ENCODE measurements at regions not wholly inside any gene's neighbourhood (a gene's known extent, or its start where the extent isn't known, plus 50 kb on each side); places are given as distances from the start of the nearest gene placed in this dataset.

DNA sequence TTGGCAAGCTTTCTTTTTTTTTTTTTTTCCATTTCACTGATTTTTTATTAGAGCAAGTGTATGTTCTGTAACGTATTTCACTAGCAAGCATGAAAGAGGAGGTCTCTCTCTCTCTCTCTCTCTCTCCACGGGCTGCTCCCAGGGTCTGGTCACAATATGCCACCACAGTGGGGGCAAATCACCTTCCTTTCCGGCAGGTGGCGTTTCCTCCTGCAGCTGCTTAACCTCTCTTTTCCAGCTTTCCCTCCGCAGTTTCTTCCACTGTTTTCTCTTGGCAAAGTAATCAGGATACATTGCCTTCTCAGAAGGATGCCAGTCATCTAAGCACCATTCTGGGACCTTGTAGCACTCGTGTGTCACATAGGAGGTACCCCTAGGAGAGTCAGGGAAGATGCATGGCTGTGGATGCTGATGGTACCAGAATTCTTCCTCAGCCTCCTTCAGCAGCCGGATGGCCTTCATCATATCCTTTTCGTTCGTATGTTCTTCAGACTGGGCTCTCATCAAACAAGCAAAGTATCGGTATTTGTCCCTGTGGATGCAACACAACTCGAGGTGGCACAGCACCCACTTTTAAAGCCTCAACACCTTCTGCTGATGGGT is 197.3 kb upstream of the PODXL start:
- TF ChIP-seq, protein P1, sequence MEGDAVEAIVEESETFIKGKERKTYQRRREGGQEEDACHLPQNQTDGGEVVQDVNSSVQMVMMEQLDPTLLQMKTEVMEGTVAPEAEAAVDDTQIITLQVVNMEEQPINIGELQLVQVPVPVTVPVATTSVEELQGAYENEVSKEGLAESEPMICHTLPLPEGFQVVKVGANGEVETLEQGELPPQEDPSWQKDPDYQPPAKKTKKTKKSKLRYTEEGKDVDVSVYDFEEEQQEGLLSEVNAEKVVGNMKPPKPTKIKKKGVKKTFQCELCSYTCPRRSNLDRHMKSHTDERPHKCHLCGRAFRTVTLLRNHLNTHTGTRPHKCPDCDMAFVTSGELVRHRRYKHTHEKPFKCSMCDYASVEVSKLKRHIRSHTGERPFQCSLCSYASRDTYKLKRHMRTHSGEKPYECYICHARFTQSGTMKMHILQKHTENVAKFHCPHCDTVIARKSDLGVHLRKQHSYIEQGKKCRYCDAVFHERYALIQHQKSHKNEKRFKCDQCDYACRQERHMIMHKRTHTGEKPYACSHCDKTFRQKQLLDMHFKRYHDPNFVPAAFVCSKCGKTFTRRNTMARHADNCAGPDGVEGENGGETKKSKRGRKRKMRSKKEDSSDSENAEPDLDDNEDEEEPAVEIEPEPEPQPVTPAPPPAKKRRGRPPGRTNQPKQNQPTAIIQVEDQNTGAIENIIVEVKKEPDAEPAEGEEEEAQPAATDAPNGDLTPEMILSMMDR (IDR thresholded peaks at IDR 0.05), result no peak
- TF ChIP-seq EZH2 (IDR thresholded peaks at IDR 0.05; ENCODE audit: borderline replicate concordance, insufficient read depth, low read depth, low read length, poor library complexity, severe bottlenecking), result no peak
- Mint-ChIP-seq H3K27ac (no peak overlapping the region), H3K4me3 (no peak overlapping the region), H3K9me3 (ENCODE audit: insufficient read depth) (no peaks in the 10 kb centered on the region), H3K4me1 (no peaks in the 10 kb centered on the region), H3K27me3 (peaks cover 21% of the 10 kb centered on the region)
- 61% methylated on average over 8 of the region's 11 CpGs for WGBS (ENCODE audit: insufficient coverage)
- intact Hi-C loops (cut with micrococcal nuclease), result no loop called here
- CTCF ChIA-PET, result no interaction called here
- no peak overlapping the region for H3K27ac ChIP-seq (ENCODE audit: low read length in 2 of 2)
- H3K36me3 ChIP-seq (replicated peaks in 1 of 2; ENCODE audit: control extremely low read depth in 1 of 2, control insufficient read depth in 1 of 2, extremely low read depth in 1 of 2, insufficient read depth in 2 of 2, low read length in 1 of 2), result no peaks in the 10 kb centered on the region
- H3K9ac ChIP-seq (ENCODE audit: low read length), result no peak overlapping the region
- no peaks in the 10 kb centered on the region for H3K4me1 ChIP-seq (ENCODE audit: control insufficient read depth in 2 of 2, insufficient read depth in 2 of 2, low read length in 2 of 2)
- no peak overlapping the region for H3K4me3 ChIP-seq (ENCODE audit: control extremely low read depth in 1 of 5, extremely low read depth in 1 of 5, insufficient read depth in 1 of 5, low read depth in 2 of 5, low read length in 4 of 5)
- H3K4me2 ChIP-seq (replicated peaks; ENCODE audit: low read depth, low read length, poor library complexity, severe bottlenecking), result no peak overlapping the region
- ATAC-seq (ENCODE audit: low read depth) (no peak), DNase-seq (no peak)
- peaks cover 0 to 5% (median 0%) of the 10 kb centered on the region in 3 donors for H3K9me3 ChIP-seq (ENCODE audit: control extremely low read depth in 1 of 3, control insufficient read depth in 2 of 3, insufficient read depth in 1 of 3, low read length in 2 of 3)
- no peaks in the 10 kb centered on the region for H4K20me1 ChIP-seq (ENCODE audit: control insufficient read depth, insufficient read depth, low read length, poor library complexity, severe bottlenecking)
- H3K27me3 ChIP-seq (replicated peaks in 1 of 4; ENCODE audit: control extremely low read depth in 1 of 4, control insufficient read depth in 3 of 4, insufficient read depth in 4 of 4, low read length in 3 of 4), result no peaks in the 10 kb centered on the region
- POLR2A ChIA-PET, result no interaction called here
- H3K79me2 ChIP-seq (ENCODE audit: control insufficient read depth, insufficient read depth, low read length), result no peaks in the 10 kb centered on the region
- H2AFZ ChIP-seq (ENCODE audit: insufficient read depth, low read depth, low read length, poor library complexity, severe bottlenecking), result no peak overlapping the region

DNA sequence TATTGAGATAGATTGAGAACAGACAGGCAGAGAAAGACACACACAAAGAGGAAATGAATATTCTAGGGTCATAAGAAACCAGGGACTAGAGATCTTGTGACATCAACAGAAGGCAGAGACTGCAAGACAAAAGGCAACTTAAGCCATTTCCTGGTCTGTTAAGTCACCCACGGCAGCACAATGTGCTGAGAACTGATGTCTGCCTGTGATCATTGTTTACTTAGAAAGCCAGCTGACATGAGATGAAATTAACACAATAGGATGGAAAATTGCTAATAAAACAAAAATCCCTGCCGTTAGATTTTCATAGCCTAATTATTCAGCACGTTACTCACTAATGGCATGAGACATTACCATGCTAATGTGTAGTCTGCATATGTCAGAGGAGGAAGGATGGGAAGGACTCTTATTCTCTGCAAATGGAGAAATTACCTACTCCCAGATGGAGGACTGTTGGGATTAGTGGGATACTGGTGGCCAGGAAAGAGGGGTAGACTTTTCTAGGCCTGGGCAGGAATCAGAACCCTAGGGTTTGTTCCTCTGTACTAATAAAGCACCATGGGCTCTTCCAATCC is 191.3 kb upstream of the PODXL start:
- no peaks in the 10 kb centered on the region for H4K20me1 ChIP-seq (ENCODE audit: control insufficient read depth, insufficient read depth, low read length, poor library complexity, severe bottlenecking)
- Mint-ChIP-seq H3K9me3 (ENCODE audit: insufficient read depth) (no peaks in the 10 kb centered on the region), H3K27me3 (peaks cover 14% of the 10 kb centered on the region), H3K4me3 (no peak overlapping the region), H3K4me1 (no peaks in the 10 kb centered on the region), H3K27ac (no peak overlapping the region)
- TF ChIP-seq, protein P1 (IDR thresholded peaks at IDR 0.05), result no peak
- no peak for TF ChIP-seq EZH2 (IDR thresholded peaks at IDR 0.05; ENCODE audit: borderline replicate concordance, insufficient read depth, low read depth, low read length, poor library complexity, severe bottlenecking)
- H3K79me2 ChIP-seq (ENCODE audit: control insufficient read depth, insufficient read depth, low read length), result no peaks in the 10 kb centered on the region
- H3K4me3 ChIP-seq (ENCODE audit: control extremely low read depth in 1 of 5, extremely low read depth in 1 of 5, insufficient read depth in 1 of 5, low read depth in 2 of 5, low read length in 4 of 5), result no peak overlapping the region
- peaks cover 0 to 3% (median 0%) of the 10 kb centered on the region in 4 experiments for H3K27me3 ChIP-seq (replicated peaks in 1 of 4; ENCODE audit: control extremely low read depth in 1 of 4, control insufficient read depth in 3 of 4, insufficient read depth in 4 of 4, low read length in 3 of 4)
- no peak overlapping the region for H3K27ac ChIP-seq (ENCODE audit: low read length in 2 of 2)
- H3K4me1 ChIP-seq (ENCODE audit: control insufficient read depth in 2 of 2, insufficient read depth in 2 of 2, low read length in 2 of 2), result no peaks in the 10 kb centered on the region
- WGBS (ENCODE audit: insufficient coverage), result 0% methylated on average over 1 of the region's 3 CpGs
- ATAC-seq (ENCODE audit: low read depth) (no peak), DNase-seq (no peak)
- ChIA-PET POLR2A (no interaction called here), CTCF (no interaction called here)
- intact Hi-C loops (cut with micrococcal nuclease), result no loop called here
- H2AFZ ChIP-seq (ENCODE audit: insufficient read depth, low read depth, low read length, poor library complexity, severe bottlenecking), result no peak overlapping the region
- H3K9me3 ChIP-seq (ENCODE audit: control extremely low read depth in 1 of 3, control insufficient read depth in 2 of 3, insufficient read depth in 1 of 3, low read length in 2 of 3), result peaks cover 0 to 4% (median 0%) of the 10 kb centered on the region in 3 donors
- H3K9ac ChIP-seq (ENCODE audit: low read length), result no peak overlapping the region
- no peaks in the 10 kb centered on the region for H3K36me3 ChIP-seq (replicated peaks in 1 of 2; ENCODE audit: control extremely low read depth in 1 of 2, control insufficient read depth in 1 of 2, extremely low read depth in 1 of 2, insufficient read depth in 2 of 2, low read length in 1 of 2)
- no peak overlapping the region for H3K4me2 ChIP-seq (replicated peaks; ENCODE audit: low read depth, low read length, poor library complexity, severe bottlenecking)
